Naive thymus-derived CD4-positive, alpha-beta T cell (primary cell): ENCODE measurements at regions not wholly inside any gene's neighbourhood (a gene's known extent, or its start where the extent isn't known, plus 50 kb on each side); places are given as distances from the start of the nearest gene placed in this dataset.

Experiments
- ATAC-seq: fragments of 150-1000 bp; cut with Tn5 transposase; 2 replicates; pipeline ENCODE4 v1.10.0; 2021; ENCODE audit warnings: mild to moderate bottlenecking, moderate library complexity
- CTCF ChIA-PET: fragments of 350-600 bp; sonication (Branson Sonifier 250); formaldehyde crosslinking; loops from one replicate; lab custom pipeline; 2021; ENCODE audit warnings: antibody characterized with exemption; lab: Charles Lee
- POLR2A ChIA-PET: fragments of 350-600 bp; sonication (Branson Sonifier 250); formaldehyde crosslinking; loops from one replicate; lab custom pipeline; 2021; ENCODE audit warnings: antibody characterized with exemption, inconsistent platforms; lab: Charles Lee
- DNase-seq, 9 donors: peaks; one replicate each; pipeline versions ENCODE4 v3.0.0 to v3.0.0-alpha.2; 2020 to 2022; ENCODE audit warnings: mixed read lengths in 1 of 9
- H3K27ac ChIP-seq: one replicate; pipeline ENCODE4 v1.7.0; 2013; ENCODE audit warnings: mild to moderate bottlenecking, low read depth, low read length, moderate library complexity
- H3K27me3 ChIP-seq, 2 donors: one replicate each; pipeline ENCODE4 v1.7.0; 2013; ENCODE audit warnings: low read length in 2 of 2, mild to moderate bottlenecking in 2 of 2, moderate library complexity in 2 of 2; ENCODE audit not compliant: control insufficient read depth in 2 of 2, insufficient read depth in 2 of 2
- H3K36me3 ChIP-seq, 3 experiments: 1 replicate in 2 of 3; 2 replicates in 1 of 3; pipeline ENCODE4 v1.7.0; 2013; ENCODE audit warnings: low read length in 3 of 3, mild to moderate bottlenecking in 3 of 3, moderate library complexity in 1 of 3; ENCODE audit not compliant: insufficient read depth in 3 of 3, control insufficient read depth in 2 of 3
- H3K4me1 ChIP-seq, 2 donors: one replicate each; pipeline ENCODE4 v1.7.0; 2013; ENCODE audit warnings: low read length in 2 of 2, mild to moderate bottlenecking in 2 of 2, moderate library complexity in 1 of 2; ENCODE audit not compliant: control insufficient read depth in 2 of 2, insufficient read depth in 2 of 2
- H3K4me3 ChIP-seq: 2 replicates; pipeline ENCODE4 v1.7.0; 2013; ENCODE audit warnings: mild to moderate bottlenecking, low read length
- H3K9me3 ChIP-seq, 3 experiments: 1 replicate in 2 of 3; 2 replicates in 1 of 3; pipeline ENCODE4 v1.7.0; 2013; ENCODE audit warnings: low read length in 3 of 3; ENCODE audit not compliant: control insufficient read depth in 2 of 3
- H3K27ac Mint-ChIP-seq, 9 donors: one replicate each; pipeline ENCODE4 v1.8.0; 2020 to 2022; ENCODE audit warnings: mixed read lengths in 9 of 9, mild to moderate bottlenecking in 8 of 9, moderate library complexity in 5 of 9, inconsistent platforms in 2 of 9
- H3K27me3 Mint-ChIP-seq, 5 donors: one replicate each; pipeline ENCODE4 v1.8.0; 2021 to 2022; ENCODE audit warnings: mixed read lengths in 5 of 5, mild to moderate bottlenecking in 1 of 5
- H3K36me3 Mint-ChIP-seq, 5 donors: one replicate each; pipeline ENCODE4 v1.8.0; 2020 to 2022; ENCODE audit warnings: mixed read lengths in 5 of 5, mild to moderate bottlenecking in 3 of 5, inconsistent platforms in 1 of 5
- H3K4me1 Mint-ChIP-seq, 7 donors: one replicate each; pipeline ENCODE4 v1.8.0; 2020 to 2022; ENCODE audit warnings: mixed read lengths in 7 of 7, mild to moderate bottlenecking in 3 of 7, inconsistent platforms in 1 of 7
- H3K4me3 Mint-ChIP-seq, 10 donors: one replicate each; pipeline ENCODE4 v1.8.0; 2020 to 2022; ENCODE audit warnings: mild to moderate bottlenecking in 10 of 10, mixed read lengths in 10 of 10, moderate library complexity in 6 of 10, inconsistent platforms in 2 of 10
- H3K9me3 Mint-ChIP-seq, 11 donors: one replicate each; pipeline ENCODE4 v1.8.0; 2020 to 2022; ENCODE audit warnings: mixed read lengths in 11 of 11, mild to moderate bottlenecking in 4 of 11, inconsistent platforms in 1 of 11, moderate library complexity in 1 of 11
- intact Hi-C, 2 donors: fragments of 100-400 bp; cut with micrococcal nuclease; formaldehyde crosslinking; loops; one replicate each; pipeline ENCODE4 v1.15.1; 2023

DNA sequence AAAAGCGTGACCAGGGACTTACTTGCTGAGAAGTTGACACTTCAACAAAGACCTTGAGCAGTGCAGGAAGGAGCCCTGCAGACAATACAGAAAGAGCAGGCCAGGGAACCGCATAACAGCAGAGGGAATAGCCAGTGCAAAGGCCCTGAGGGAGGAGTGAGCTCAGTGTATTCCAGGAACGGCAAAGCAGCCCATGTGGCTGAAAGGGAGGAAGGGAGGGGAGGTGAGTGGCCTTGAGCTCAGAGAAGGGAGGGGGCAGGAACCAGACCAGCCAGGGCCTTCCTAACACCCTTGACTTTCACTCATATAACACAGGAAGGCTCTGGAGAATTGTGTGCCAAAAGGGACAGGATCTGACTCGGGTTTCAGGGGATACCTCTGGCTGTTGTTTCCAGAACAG is 112.2 kb downstream of the BCOR start:
- Histone ChIP-seq H3K36me3 (no peaks in the 10 kb centered on the region), H3K4me3 (no peak overlapping the region), H3K27ac (no peak overlapping the region), H3K4me1 (no peaks in the 10 kb centered on the region), H3K27me3 (no peaks in the 10 kb centered on the region), H3K9me3 (no peaks in the 10 kb centered on the region)
- no peak for DNase-seq
- POLR2A ChIA-PET: no interaction called here
- CTCF ChIA-PET: no interaction called here
- Mint-ChIP-seq H3K36me3 (no peaks in the 10 kb centered on the region), H3K4me1 (peaks cover 0 to 3% (median 0%) of the 10 kb centered on the region in 7 donors), H3K4me3 (no peak overlapping the region), H3K27ac (peak overlapping the region in 1 of 9 donors; percentile 6), H3K9me3 (no peaks in the 10 kb centered on the region), H3K27me3 (no peaks in the 10 kb centered on the region)
- no peak for ATAC-seq
- intact Hi-C loops: no loop called here

DNA sequence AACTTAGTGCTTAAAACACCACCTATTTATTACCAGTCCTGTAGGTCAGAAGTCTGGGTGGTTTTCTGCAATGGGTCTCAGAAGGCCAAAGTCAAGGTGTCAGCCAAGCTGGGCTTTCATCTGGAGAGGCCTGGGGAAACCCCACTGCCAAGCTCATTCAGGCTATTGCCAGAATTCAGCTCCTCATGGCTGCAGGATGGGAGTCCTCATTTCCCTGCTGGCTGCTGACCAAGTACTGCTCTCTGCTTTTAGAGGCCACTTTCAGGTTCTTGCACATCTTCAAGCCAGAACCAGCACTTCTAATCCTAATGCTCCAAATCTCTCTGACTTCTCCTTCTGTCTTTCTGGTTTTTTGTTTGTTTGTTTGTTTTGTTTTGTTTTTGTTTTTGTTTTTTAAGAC is 109.3 kb downstream of the BCOR start:
- Histone ChIP-seq H3K9me3 (no peaks in the 10 kb centered on the region), H3K36me3 (no peaks in the 10 kb centered on the region), H3K4me1 (no peaks in the 10 kb centered on the region), H3K4me3 (no peak overlapping the region), H3K27ac (no peak overlapping the region), H3K27me3 (no peaks in the 10 kb centered on the region)
- ChIA-PET CTCF (no interaction called here), POLR2A (no interaction called here)
- peaks cover 0 to 5% (median 0%) of the 10 kb centered on the region in 7 donors for H3K4me1 Mint-ChIP-seq
- no peaks in the 10 kb centered on the region for H3K36me3 Mint-ChIP-seq
- H3K9me3 Mint-ChIP-seq: no peaks in the 10 kb centered on the region
- no peak for ATAC-seq
- intact Hi-C loops: no loop called here
- H3K27ac Mint-ChIP-seq: no peak overlapping the region
- no peak for DNase-seq
- no peaks in the 10 kb centered on the region for H3K27me3 Mint-ChIP-seq
- no peak overlapping the region for H3K4me3 Mint-ChIP-seq

DNA sequence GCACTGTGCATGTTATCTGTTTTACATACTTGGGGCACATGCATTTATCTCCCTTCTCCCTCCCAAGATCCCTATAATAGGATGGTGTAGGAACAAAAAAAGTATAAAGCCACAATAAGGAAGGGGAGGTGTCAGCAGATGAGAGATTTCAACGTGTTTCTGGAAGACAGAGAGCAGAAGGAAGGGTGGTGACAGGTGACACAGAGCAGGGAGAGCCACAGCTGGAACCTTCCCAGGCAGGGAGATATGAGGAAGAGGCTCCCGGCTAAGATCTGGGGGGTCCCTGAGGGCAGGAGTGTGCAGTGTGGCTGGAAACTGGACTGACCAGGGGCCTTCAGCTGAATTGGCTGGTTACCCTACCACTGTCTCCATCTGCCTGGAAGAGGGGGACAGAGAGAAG is 107.4 kb downstream of the BCOR start:
- POLR2A ChIA-PET: no interaction called here
- no peaks in the 10 kb centered on the region for H3K27me3 ChIP-seq
- H3K9me3 Mint-ChIP-seq: no peaks in the 10 kb centered on the region
- no peaks in the 10 kb centered on the region for H3K9me3 ChIP-seq
- DNase-seq: no peak
- no peaks in the 10 kb centered on the region for H3K27me3 Mint-ChIP-seq
- H3K27ac ChIP-seq: no peak overlapping the region
- no peak overlapping the region for H3K4me3 Mint-ChIP-seq
- ATAC-seq: no peak
- H3K36me3 ChIP-seq: no peaks in the 10 kb centered on the region
- H3K4me3 ChIP-seq: no peak overlapping the region
- H3K4me1 ChIP-seq: no peaks in the 10 kb centered on the region
- intact Hi-C loops: no loop called here
- H3K4me1 Mint-ChIP-seq: peaks cover 0 to 5% (median 0%) of the 10 kb centered on the region in 7 donors
- H3K36me3 Mint-ChIP-seq: no peaks in the 10 kb centered on the region
- H3K27ac Mint-ChIP-seq: no peak overlapping the region
- CTCF ChIA-PET: no interaction called here

DNA sequence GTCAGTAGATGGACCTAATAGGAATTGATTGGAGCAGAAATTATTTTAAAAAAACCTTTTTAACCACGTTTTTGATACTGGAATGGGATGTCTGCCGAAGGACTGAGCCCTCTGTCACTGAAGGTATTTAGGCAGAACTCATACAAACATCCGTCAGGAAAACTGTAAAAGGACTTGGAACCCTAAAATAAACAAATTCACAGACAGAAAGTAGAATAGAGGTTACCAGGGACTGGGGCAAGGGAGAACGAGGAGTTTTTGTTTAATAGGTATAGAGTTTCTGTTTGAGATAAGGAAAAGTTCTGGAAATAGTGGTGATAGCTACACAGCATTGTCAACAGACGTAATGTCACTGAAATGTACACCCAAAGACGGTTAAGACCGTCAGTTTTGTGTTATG is 105.5 kb downstream of the BCOR start:
- H3K9me3 Mint-ChIP-seq: no peaks in the 10 kb centered on the region
- no peaks in the 10 kb centered on the region for H3K36me3 Mint-ChIP-seq

DNA sequence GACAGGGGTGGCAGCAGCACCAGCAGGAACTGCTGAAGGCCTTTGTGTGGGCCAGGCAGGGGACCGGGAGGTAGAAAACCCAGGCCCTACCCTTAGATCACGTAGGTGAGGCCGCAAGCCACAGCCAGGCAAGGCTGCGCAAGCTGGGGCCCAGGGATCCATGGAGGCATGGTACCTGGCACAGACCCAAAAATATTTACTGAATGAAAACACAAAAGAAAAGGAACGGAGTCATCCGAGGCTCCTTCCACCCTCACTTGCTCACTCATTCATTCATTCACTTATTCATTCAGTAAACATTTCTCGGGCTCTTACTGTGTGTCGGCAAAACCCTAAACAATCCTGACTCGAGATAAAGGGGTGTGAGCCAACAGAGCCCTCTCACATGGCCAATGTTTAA is 102.3 kb downstream of the BCOR start:
- H3K27me3 Mint-ChIP-seq: peaks cover 0 to under 1% (median 0%) of the 10 kb centered on the region in 5 donors
- intact Hi-C loops: no loop called here
- H3K9me3 ChIP-seq: no peaks in the 10 kb centered on the region
- CTCF ChIA-PET: no interaction called here
- ATAC-seq (no peak), DNase-seq (no peak)
- no peak overlapping the region for H3K27ac ChIP-seq
- no peak overlapping the region for H3K4me3 ChIP-seq
- no peak overlapping the region for H3K4me3 Mint-ChIP-seq
- H3K4me1 ChIP-seq: no peaks in the 10 kb centered on the region
- POLR2A ChIA-PET: no interaction called here
- no peaks in the 10 kb centered on the region for H3K9me3 Mint-ChIP-seq
- H3K36me3 Mint-ChIP-seq: no peaks in the 10 kb centered on the region
- no peak overlapping the region for H3K27ac Mint-ChIP-seq
- no peaks in the 10 kb centered on the region for H3K27me3 ChIP-seq
- no peaks in the 10 kb centered on the region for H3K36me3 ChIP-seq
- peaks cover 0 to 7% (median 0%) of the 10 kb centered on the region in 7 donors for H3K4me1 Mint-ChIP-seq

More for the DNA sequence above, 105.5 kb downstream of the BCOR start:
- no peaks in the 10 kb centered on the region for H3K27me3 ChIP-seq
- Mint-ChIP-seq H3K27ac (no peak overlapping the region), H3K27me3 (no peaks in the 10 kb centered on the region), H3K4me1 (peaks cover 0 to 7% (median 0%) of the 10 kb centered on the region in 7 donors), H3K4me3 (no peak overlapping the region)
- no peaks in the 10 kb centered on the region for H3K4me1 ChIP-seq
- intact Hi-C loops: no loop called here
- DNase-seq (no peak), ATAC-seq (no peak)
- H3K36me3 ChIP-seq: no peaks in the 10 kb centered on the region
- no peaks in the 10 kb centered on the region for H3K9me3 ChIP-seq
- POLR2A ChIA-PET: no interaction called here
- no peak overlapping the region for H3K4me3 ChIP-seq
- H3K27ac ChIP-seq: no peak overlapping the region
- CTCF ChIA-PET: no interaction called here

DNA sequence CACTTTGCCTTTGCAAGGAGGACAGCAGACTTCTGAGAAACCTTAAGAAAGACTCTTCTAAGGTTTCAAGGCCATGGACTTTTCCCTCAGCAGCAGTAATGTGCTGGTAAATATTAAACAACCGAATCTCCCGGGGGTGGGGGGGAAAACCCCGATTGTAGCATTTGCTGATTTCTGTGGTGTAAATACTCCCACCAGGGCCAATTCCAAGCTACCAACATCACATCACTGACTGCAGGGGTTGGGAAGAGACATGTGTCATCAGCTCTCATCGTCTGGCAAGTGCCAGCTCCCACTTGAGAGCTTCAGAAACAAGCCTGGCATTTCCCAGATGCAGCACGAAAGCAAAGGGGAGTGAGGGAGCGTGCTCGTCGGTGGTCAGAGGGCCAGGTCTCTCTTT is 101.2 kb downstream of the BCOR start:
- H3K4me1 Mint-ChIP-seq: peaks cover 0 to 3% (median 0%) of the 10 kb centered on the region in 7 donors
- no peak overlapping the region for H3K27ac ChIP-seq
- ChIA-PET POLR2A (no interaction called here), CTCF (no interaction called here)
- H3K4me3 ChIP-seq: no peak overlapping the region
- peaks cover 0 to 4% (median 0%) of the 10 kb centered on the region in 5 donors for H3K27me3 Mint-ChIP-seq
- H3K4me1 ChIP-seq: no peaks in the 10 kb centered on the region
- ATAC-seq (no peak), DNase-seq (no peak)
- H3K27me3 ChIP-seq: no peaks in the 10 kb centered on the region
- H3K4me3 Mint-ChIP-seq: no peak overlapping the region
- no peaks in the 10 kb centered on the region for H3K9me3 Mint-ChIP-seq
- no peaks in the 10 kb centered on the region for H3K36me3 Mint-ChIP-seq
- no peaks in the 10 kb centered on the region for H3K36me3 ChIP-seq
- peak overlapping the region in 1 of 9 donors; percentile 56 for H3K27ac Mint-ChIP-seq
- intact Hi-C loops: no loop called here
- H3K9me3 ChIP-seq: no peaks in the 10 kb centered on the region

DNA sequence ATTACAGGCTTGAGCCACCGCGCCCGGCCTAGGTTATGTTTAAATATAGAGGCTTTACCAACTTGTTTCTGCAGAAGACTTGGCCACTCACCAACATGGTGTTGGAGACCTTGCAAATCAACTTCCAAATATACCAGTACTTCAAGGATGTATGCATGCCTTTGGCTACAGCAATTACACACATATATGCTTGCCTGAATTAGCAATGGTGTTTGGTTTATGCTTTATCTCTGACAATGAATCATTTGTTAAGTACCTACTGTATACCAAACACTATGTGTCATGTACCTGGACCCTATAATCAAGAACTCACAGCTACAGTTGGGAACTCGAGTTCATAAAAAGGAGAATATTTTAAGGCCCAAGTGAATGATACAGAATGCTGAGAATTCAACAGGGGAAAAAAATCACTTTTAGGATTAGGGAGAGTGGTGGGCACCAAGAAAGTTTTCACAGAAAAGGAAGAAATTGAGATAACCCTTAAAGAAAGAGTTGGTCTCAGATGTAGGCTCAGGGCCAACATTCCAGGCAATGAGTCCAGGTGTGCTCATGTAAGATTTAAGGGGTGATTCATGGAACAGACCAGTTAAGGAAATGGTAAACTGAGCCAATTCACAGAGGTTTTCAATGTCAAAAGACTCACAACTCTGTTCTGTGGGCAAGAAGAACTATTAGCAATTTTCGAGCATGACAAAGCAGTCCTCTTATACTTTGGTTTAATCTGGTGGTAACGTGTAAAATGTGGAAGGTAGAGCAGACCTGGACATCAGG is 98.9 kb downstream of the BCOR start:
- no peaks in the 10 kb centered on the region for H3K9me3 Mint-ChIP-seq
- no peaks in the 10 kb centered on the region for H3K36me3 Mint-ChIP-seq
- Histone ChIP-seq H3K9me3 (no peaks in the 10 kb centered on the region), H3K36me3 (no peaks in the 10 kb centered on the region), H3K4me1 (no peaks in the 10 kb centered on the region), H3K4me3 (no peak overlapping the region), H3K27ac (no peak overlapping the region), H3K27me3 (no peaks in the 10 kb centered on the region)
- no peak overlapping the region for H3K27ac Mint-ChIP-seq
- H3K4me3 Mint-ChIP-seq: no peak overlapping the region
- peaks cover 0 to 7% (median 0%) of the 10 kb centered on the region in 7 donors for H3K4me1 Mint-ChIP-seq
- ATAC-seq (no peak), DNase-seq (no peak)
- intact Hi-C loops: no loop called here
- POLR2A ChIA-PET: interaction anchor here (0.8 kb wide), 1 partner anchor 14 kb away, joined by 3 read pairs; no protein-coding TSS in a partner anchor
- CTCF ChIA-PET: no interaction called here
- peaks cover 0 to 4% (median 0%) of the 10 kb centered on the region in 5 donors for H3K27me3 Mint-ChIP-seq
